Activated CD4-positive, alpha-beta T cell treated with anti-CD3 and anti-CD28 coated beads, Interleukin-2, amount 10 ng/mL, durations not matched to agents 24 days and 14 days (primary cell): ENCODE measurements at regions not wholly inside any gene's neighbourhood (a gene's known extent, or its start where the extent isn't known, plus 50 kb on each side); places are given as distances from the start of the nearest gene placed in this dataset.
"Not testable (repeated sequence)": the region's sequence is repeated elsewhere in the genome, so short reads cannot be mapped to it uniquely, and the experiment has no call there.

Experiments used
- DNase-seq: peaks from one replicate; pipeline ENCODE4 v3.0.0; 2022
- H3K27ac Mint-ChIP-seq: one replicate; pipeline ENCODE4 v1.8.0; 2022; ENCODE audit warnings: mild to moderate bottlenecking, mixed read lengths
- H3K27me3 Mint-ChIP-seq: one replicate; pipeline ENCODE4 v1.8.0; 2022; ENCODE audit warnings: mixed read lengths
- H3K36me3 Mint-ChIP-seq: one replicate; pipeline ENCODE4 v1.8.0; 2022; ENCODE audit warnings: low read depth, mild to moderate bottlenecking, mixed read lengths
- H3K4me1 Mint-ChIP-seq: one replicate; pipeline ENCODE4 v1.8.0; 2021; ENCODE audit warnings: mixed read lengths
- H3K4me3 Mint-ChIP-seq: one replicate; pipeline ENCODE4 v1.8.0; 2022; ENCODE audit warnings: mild to moderate bottlenecking, moderate library complexity, mixed read lengths
- H3K9me3 Mint-ChIP-seq: one replicate; pipeline ENCODE4 v1.8.0; 2021; ENCODE audit warnings: mixed read lengths
- intact Hi-C: fragments of 100-400 bp; cut with micrococcal nuclease; formaldehyde crosslinking; loops from one replicate; pipeline ENCODE4 v1.15.1; 2023

- intact Hi-C loops, result no loop called here
- Mint-ChIP-seq H3K9me3 (no peaks in the 10 kb centered on the region), H3K27me3 (no peaks in the 10 kb centered on the region), H3K27ac (no peak overlapping the region), H3K4me3 (no peak overlapping the region), H3K36me3 (no peaks in the 10 kb centered on the region), H3K4me1 (no peaks in the 10 kb centered on the region)
- DNase-seq, result peak; percentile 37
These were observed 190.9 kb downstream of the SHOX start for GRCh38 chrX:821327-822107.

- H3K36me3 Mint-ChIP-seq, result no peaks in the 10 kb centered on the region
- DNase-seq, result peak; percentile 33
- no peak overlapping the region for H3K27ac Mint-ChIP-seq
- H3K4me1 Mint-ChIP-seq, result no peaks in the 10 kb centered on the region
- no peak overlapping the region for H3K4me3 Mint-ChIP-seq
- intact Hi-C loops, result no loop called here
- no peaks in the 10 kb centered on the region for H3K27me3 Mint-ChIP-seq
- no peaks in the 10 kb centered on the region for H3K9me3 Mint-ChIP-seq
These were observed 189.1 kb downstream of the SHOX start for GRCh38 chrX:819684-820083.

GRCh38 chrX:817759-818300 is 187.2 kb downstream of the SHOX start:
- DNase-seq, result no peak
- no peak overlapping the region for H3K4me3 Mint-ChIP-seq
- no peaks in the 10 kb centered on the region for H3K4me1 Mint-ChIP-seq
- no peaks in the 10 kb centered on the region for H3K9me3 Mint-ChIP-seq
- H3K27ac Mint-ChIP-seq, result no peak overlapping the region
- intact Hi-C loops, result no loop called here
- no peaks in the 10 kb centered on the region for H3K36me3 Mint-ChIP-seq
- H3K27me3 Mint-ChIP-seq, result no peaks in the 10 kb centered on the region

- H3K4me3 Mint-ChIP-seq, intact Hi-C loops, H3K27me3 Mint-ChIP-seq, H3K9me3 Mint-ChIP-seq, H3K36me3 Mint-ChIP-seq, H3K4me1 Mint-ChIP-seq, H3K27ac Mint-ChIP-seq: not testable (repeated sequence)
- DNase-seq, result peak; percentile 60
These were observed 186.6 kb downstream of the SHOX start for GRCh38 chrX:817147-817546.

GRCh38 chrX:816411-816810 is 185.8 kb downstream of the SHOX start:
- Mint-ChIP-seq H3K9me3 (no peaks in the 10 kb centered on the region), H3K36me3 (no peaks in the 10 kb centered on the region), H3K27me3 (no peaks in the 10 kb centered on the region), H3K4me3 (no peak overlapping the region), H3K4me1 (no peaks in the 10 kb centered on the region), H3K27ac (no peak overlapping the region)
- no peak for DNase-seq
- intact Hi-C loops, result no loop called here

- H3K27ac Mint-ChIP-seq, result no peak overlapping the region
- intact Hi-C loops, result no loop called here
- H3K4me1 Mint-ChIP-seq, result no peaks in the 10 kb centered on the region
- no peaks in the 10 kb centered on the region for H3K36me3 Mint-ChIP-seq
- no peak overlapping the region for H3K4me3 Mint-ChIP-seq
- peaks cover 5% of the 10 kb centered on the region for H3K27me3 Mint-ChIP-seq
- DNase-seq, result no peak
- peaks cover 7% of the 10 kb centered on the region for H3K9me3 Mint-ChIP-seq
These were observed 179.6 kb downstream of the SHOX start for GRCh38 chrX:810186-810585.

GRCh38 chrX:809081-809480 is 178.5 kb downstream of the SHOX start:
- intact Hi-C loops, result no loop called here
- H3K9me3 Mint-ChIP-seq, result peaks cover 9% of the 10 kb centered on the region
- no peak overlapping the region for H3K27ac Mint-ChIP-seq
- H3K27me3 Mint-ChIP-seq, result peaks cover 5% of the 10 kb centered on the region
- H3K4me3 Mint-ChIP-seq, result no peak overlapping the region
- H3K36me3 Mint-ChIP-seq, result no peaks in the 10 kb centered on the region
- H3K4me1 Mint-ChIP-seq, result no peaks in the 10 kb centered on the region
- DNase-seq, result no peak

GRCh38 chrX:806586-806985 is 176.0 kb downstream of the SHOX start:
- intact Hi-C loops, result no loop called here
- DNase-seq, result no peak
- no peak overlapping the region for H3K27ac Mint-ChIP-seq
- peaks cover 5% of the 10 kb centered on the region for H3K27me3 Mint-ChIP-seq
- no peaks in the 10 kb centered on the region for H3K4me1 Mint-ChIP-seq
- H3K36me3 Mint-ChIP-seq, result no peaks in the 10 kb centered on the region
- H3K9me3 Mint-ChIP-seq, result peaks cover 12% of the 10 kb centered on the region
- H3K4me3 Mint-ChIP-seq, result no peak overlapping the region

- intact Hi-C loops, result no loop called here
- peaks cover 5% of the 10 kb centered on the region for H3K27me3 Mint-ChIP-seq
- DNase-seq, result no peak
- H3K4me3 Mint-ChIP-seq, result no peak overlapping the region
- no peaks in the 10 kb centered on the region for H3K4me1 Mint-ChIP-seq
- H3K9me3 Mint-ChIP-seq, result peaks cover 16% of the 10 kb centered on the region
- H3K27ac Mint-ChIP-seq, result no peak overlapping the region
- H3K36me3 Mint-ChIP-seq, result no peaks in the 10 kb centered on the region
These were observed 175.4 kb downstream of the SHOX start for GRCh38 chrX:805988-806387.

GRCh38 chrX:805103-805670 is 174.6 kb downstream of the SHOX start:
- Mint-ChIP-seq H3K27ac (no peak overlapping the region), H3K4me1 (no peaks in the 10 kb centered on the region), H3K27me3 (peaks cover 5% of the 10 kb centered on the region), H3K36me3 (no peaks in the 10 kb centered on the region), H3K9me3 (peaks cover 19% of the 10 kb centered on the region), H3K4me3 (no peak overlapping the region)
- intact Hi-C loops, result no loop called here
- DNase-seq, result peak; percentile 42

- H3K9me3 Mint-ChIP-seq, result peaks cover 23% of the 10 kb centered on the region
- H3K27ac Mint-ChIP-seq, result no peak overlapping the region
- H3K27me3 Mint-ChIP-seq, result peaks cover 5% of the 10 kb centered on the region
- DNase-seq, result peak; percentile 20
- H3K4me3 Mint-ChIP-seq, result no peak overlapping the region
- intact Hi-C loops, result no loop called here
- no peaks in the 10 kb centered on the region for H3K36me3 Mint-ChIP-seq
- no peaks in the 10 kb centered on the region for H3K4me1 Mint-ChIP-seq
These were observed 172.3 kb downstream of the SHOX start for GRCh38 chrX:802846-803245.

- intact Hi-C loops, result no loop called here
- Mint-ChIP-seq H3K27ac (no peak overlapping the region), H3K27me3 (no peaks in the 10 kb centered on the region), H3K4me1 (no peaks in the 10 kb centered on the region), H3K36me3 (no peaks in the 10 kb centered on the region), H3K9me3 (peaks cover 16% of the 10 kb centered on the region), H3K4me3 (no peak overlapping the region)
- no peak for DNase-seq
These were observed 169.2 kb downstream of the SHOX start for GRCh38 chrX:799808-800207.

GRCh38 chrX:794311-794710 is 163.7 kb downstream of the SHOX start:
- Mint-ChIP-seq H3K27ac (no peak overlapping the region), H3K36me3 (no peaks in the 10 kb centered on the region), H3K9me3 (no peaks in the 10 kb centered on the region), H3K27me3 (peaks cover 15% of the 10 kb centered on the region), H3K4me3 (no peak overlapping the region), H3K4me1 (no peaks in the 10 kb centered on the region)
- peak; percentile 40 for DNase-seq
- intact Hi-C loops, result no loop called here

GRCh38 chrX:793216-793770 is 162.7 kb downstream of the SHOX start:
- no peaks in the 10 kb centered on the region for H3K36me3 Mint-ChIP-seq
- no peak overlapping the region for H3K4me3 Mint-ChIP-seq
- intact Hi-C loops, result no loop called here
- DNase-seq, result peak; percentile 35
- H3K9me3 Mint-ChIP-seq, result no peaks in the 10 kb centered on the region
- no peak overlapping the region for H3K27ac Mint-ChIP-seq
- peaks cover 15% of the 10 kb centered on the region for H3K27me3 Mint-ChIP-seq
- no peaks in the 10 kb centered on the region for H3K4me1 Mint-ChIP-seq
